Thyroid gland (tissue), 4 donors: ENCODE measurements at regions not wholly inside any gene's neighbourhood (a gene's known extent, or its start where the extent isn't known, plus 50 kb on each side); places are given as distances from the start of the nearest gene placed in this dataset.

ENCODE experiments used
- DNase-seq, 2 donors: peaks; one replicate each; pipeline ENCODE4 v3.0.0-alpha.2; 2019
- H3K27ac ChIP-seq, 3 donors: fragments of 200-600 bp; sonication (generic); 1 replicate in 2 of 3; 2 replicates in 1 of 3; pipeline ENCODE4 v1.5.1; 2016 to 2019; ENCODE audit warnings: mild to moderate bottlenecking in 1 of 3, moderate library complexity in 1 of 3
- H3K27me3 ChIP-seq: fragments of 200-600 bp; sonication (generic); one replicate; pipeline ENCODE4 v1.5.1; 2019
- H3K36me3 ChIP-seq, 2 donors: fragments of 200-600 bp; sonication (generic); one replicate each; pipeline ENCODE4 v1.5.1; 2016 to 2019
- H3K4me1 ChIP-seq, 2 donors: fragments of 200-600 bp; sonication (generic); one replicate each; pipeline ENCODE4 v1.5.1; 2017 to 2019
- H3K4me3 ChIP-seq, 3 donors: fragments of 200-600 bp; sonication (generic); replicated peaks in 1 of 3; 1 replicate in 2 of 3; 2 replicates in 1 of 3; pipeline ENCODE4 v1.5.1; 2016; ENCODE audit warnings: mild to moderate bottlenecking in 1 of 3
- H3K9me3 ChIP-seq: fragments of 200-600 bp; sonication (generic); one replicate; pipeline ENCODE4 v1.5.1; 2017
- POLR2A ChIP-seq, 2 donors: fragments of 450-650 bp; IDR thresholded peaks; one replicate each; pipeline ENCODE4 v1.6.1; 2017; ENCODE audit warnings: antibody characterized with exemption in 2 of 2, mild to moderate bottlenecking in 2 of 2, moderate library complexity in 1 of 2
- WGBS, 2 donors: methylation state at CpG; one replicate each; pipeline ENCODE4 v1.1.5; 2017; 5-methylcytosine and 5-hydroxymethylcytosine counted together
- intact Hi-C: fragments of 100-400 bp; cut with DNase I; formaldehyde crosslinking; loops from one replicate; pipeline ENCODE4 v1.15.1; 2023
- TF ChIP-seq, protein P1 (sequence below), 6 experiments: fragments of 200-600 bp in 3 of 6; fragments of 450-650 bp in 3 of 6; sonication (generic) in 3 of 6; IDR thresholded peaks; one replicate each; pipeline ENCODE4 v1.5.1; 2016 to 2019; ENCODE audit warnings: antibody characterized with exemption in 6 of 6, mild to moderate bottlenecking in 2 of 6, inconsistent platforms in 1 of 6, moderate library complexity in 1 of 6

DNA sequence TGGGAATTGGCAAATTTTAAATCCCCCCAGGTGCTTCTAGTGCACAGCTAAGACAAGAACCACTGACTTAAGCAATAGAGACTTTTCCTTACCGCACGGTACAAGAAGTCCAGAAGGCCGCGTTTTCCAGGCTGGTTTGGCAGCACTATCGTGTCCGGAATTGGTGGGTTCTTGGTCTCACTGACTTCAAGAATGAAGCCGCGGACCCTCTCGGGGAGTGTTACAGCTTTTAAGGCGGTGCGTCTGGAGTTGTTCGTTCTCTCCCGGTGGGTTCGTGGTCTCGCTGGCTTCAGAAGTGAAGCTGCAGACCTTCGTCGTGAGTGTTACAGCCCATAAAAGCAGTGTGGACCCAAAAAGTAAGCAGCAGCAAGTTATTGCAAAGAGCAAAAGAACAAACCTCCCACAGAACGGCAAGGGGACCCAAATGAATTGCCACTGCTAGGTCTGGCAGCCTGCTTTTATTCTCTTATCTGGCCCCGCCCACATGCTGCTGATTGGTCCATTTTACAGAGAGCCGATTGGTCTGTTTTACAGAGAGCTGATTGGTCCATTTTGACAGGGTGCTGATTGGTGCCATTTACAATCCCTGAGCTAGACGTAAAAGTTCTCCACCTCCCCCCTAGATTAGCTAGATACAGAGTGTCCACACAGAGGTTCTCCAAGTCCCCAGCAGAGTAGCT, 264.5 kb downstream of the PREX1 start:
- Histone ChIP-seq H3K27me3 (no peaks in the 10 kb centered on the region), H3K4me3 (no peak overlapping the region), H3K4me1 (no peaks in the 10 kb centered on the region), H3K27ac (no peak overlapping the region), H3K9me3 (no peaks in the 10 kb centered on the region), H3K36me3 (no peaks in the 10 kb centered on the region)
- DNase-seq = no peak
- TF ChIP-seq, protein P1, sequence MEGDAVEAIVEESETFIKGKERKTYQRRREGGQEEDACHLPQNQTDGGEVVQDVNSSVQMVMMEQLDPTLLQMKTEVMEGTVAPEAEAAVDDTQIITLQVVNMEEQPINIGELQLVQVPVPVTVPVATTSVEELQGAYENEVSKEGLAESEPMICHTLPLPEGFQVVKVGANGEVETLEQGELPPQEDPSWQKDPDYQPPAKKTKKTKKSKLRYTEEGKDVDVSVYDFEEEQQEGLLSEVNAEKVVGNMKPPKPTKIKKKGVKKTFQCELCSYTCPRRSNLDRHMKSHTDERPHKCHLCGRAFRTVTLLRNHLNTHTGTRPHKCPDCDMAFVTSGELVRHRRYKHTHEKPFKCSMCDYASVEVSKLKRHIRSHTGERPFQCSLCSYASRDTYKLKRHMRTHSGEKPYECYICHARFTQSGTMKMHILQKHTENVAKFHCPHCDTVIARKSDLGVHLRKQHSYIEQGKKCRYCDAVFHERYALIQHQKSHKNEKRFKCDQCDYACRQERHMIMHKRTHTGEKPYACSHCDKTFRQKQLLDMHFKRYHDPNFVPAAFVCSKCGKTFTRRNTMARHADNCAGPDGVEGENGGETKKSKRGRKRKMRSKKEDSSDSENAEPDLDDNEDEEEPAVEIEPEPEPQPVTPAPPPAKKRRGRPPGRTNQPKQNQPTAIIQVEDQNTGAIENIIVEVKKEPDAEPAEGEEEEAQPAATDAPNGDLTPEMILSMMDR (IDR thresholded peaks at IDR 0.05) = no peak
- TF ChIP-seq POLR2A (IDR thresholded peaks at IDR 0.05) = no peak
- intact Hi-C loops = no loop called here
- WGBS, 2 donors = 92 to 93% methylated on average over 21 of the region's 21 CpGs

DNA sequence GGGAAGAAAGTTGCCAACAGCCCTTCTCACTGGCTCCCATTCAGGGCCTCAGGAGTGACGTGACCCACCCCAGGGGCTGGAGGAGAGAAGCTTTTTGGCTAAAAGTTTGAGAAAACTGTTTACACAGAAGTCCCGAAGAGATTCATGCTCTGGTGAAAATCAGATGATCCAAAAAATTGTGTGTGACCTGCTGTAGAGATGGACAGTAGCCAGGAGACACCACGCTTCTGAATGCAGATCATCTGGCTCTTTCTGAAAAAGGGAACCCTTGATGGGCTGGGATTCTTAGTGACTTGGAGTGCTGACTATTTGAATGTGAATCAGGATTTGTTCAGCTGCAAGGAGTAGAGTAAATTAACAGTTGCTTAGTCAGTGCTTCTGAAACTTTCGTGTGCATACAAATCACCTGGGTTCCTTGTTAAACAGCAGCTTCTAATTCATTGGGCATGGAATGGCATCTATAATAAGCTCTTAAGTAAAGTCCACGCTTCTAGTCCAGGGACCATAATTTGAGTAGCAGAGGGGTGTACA, 265.1 kb downstream of the PREX1 start:
- TF ChIP-seq, protein P1 (IDR thresholded peaks at IDR 0.05) = no peak
- TF ChIP-seq POLR2A (IDR thresholded peaks at IDR 0.05) = no peak
- 57 to 80% methylated on average over 5 of the region's 5 CpGs for WGBS, 2 donors

DNA sequence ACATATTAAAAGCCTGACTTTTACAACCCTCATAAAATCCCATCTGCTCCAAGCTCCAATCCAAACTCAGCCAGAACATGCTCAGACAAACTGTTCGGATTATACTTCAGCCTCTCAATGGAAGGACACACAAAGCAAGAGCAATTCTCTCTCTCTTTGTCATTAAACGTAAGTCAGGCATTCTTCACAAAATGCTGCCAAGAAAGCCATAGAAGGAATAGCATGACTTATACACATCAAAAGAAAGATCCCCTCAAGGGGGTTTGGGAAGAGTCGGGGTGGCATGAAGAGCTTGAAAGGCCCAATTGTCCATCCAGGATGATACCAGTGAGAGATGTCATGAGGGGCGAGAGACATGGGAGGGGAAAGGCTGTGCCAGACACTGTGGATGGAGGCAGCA, 268.9 kb downstream of the PREX1 start:
- no peak for TF ChIP-seq POLR2A (IDR thresholded peaks at IDR 0.05)
- TF ChIP-seq, protein P1 (IDR thresholded peaks at IDR 0.05) = no peak
- H3K9me3 ChIP-seq = no peaks in the 10 kb centered on the region
- no peak overlapping the region for H3K27ac ChIP-seq
- H3K36me3 ChIP-seq = no peaks in the 10 kb centered on the region
- intact Hi-C loops = no loop called here
- WGBS, 2 donors = 84 to 89% methylated on average over 4 of the region's 4 CpGs
- no peaks in the 10 kb centered on the region for H3K4me1 ChIP-seq
- no peaks in the 10 kb centered on the region for H3K27me3 ChIP-seq
- H3K4me3 ChIP-seq = no peak overlapping the region
- DNase-seq = no peak

More for the DNA sequence above, 265.1 kb downstream of the PREX1 start:
- no peak for DNase-seq
- Histone ChIP-seq H3K4me3 (no peak overlapping the region), H3K36me3 (no peaks in the 10 kb centered on the region), H3K27me3 (no peaks in the 10 kb centered on the region), H3K9me3 (no peaks in the 10 kb centered on the region), H3K4me1 (no peaks in the 10 kb centered on the region), H3K27ac (no peak overlapping the region)
- intact Hi-C loops = no loop called here

DNA sequence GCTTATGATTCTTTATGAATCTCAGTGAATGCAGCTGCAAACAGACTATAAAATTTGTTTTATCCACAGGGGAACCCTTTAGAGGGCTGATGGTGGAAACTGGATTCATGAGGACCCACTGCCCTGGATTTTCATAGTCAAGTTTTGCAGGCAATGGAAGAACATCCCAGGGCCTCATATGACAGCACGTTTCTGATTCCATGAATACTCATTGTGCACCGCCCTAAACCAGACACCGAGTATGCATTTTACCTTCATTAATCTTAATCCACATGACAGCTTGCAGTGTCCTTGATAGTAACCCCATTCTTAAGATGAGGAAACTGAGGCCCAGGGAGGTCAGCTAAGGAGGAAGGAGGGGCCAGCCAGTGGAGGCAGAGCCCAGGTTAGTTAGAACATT, 270.4 kb downstream of the PREX1 start:
- intact Hi-C loops = no loop called here
- Histone ChIP-seq H3K36me3 (no peaks in the 10 kb centered on the region), H3K27me3 (no peaks in the 10 kb centered on the region), H3K9me3 (no peaks in the 10 kb centered on the region), H3K27ac (no peak overlapping the region), H3K4me3 (no peak overlapping the region), H3K4me1 (no peaks in the 10 kb centered on the region)
- TF ChIP-seq, protein P1 (IDR thresholded peaks at IDR 0.05) = no peak
- no peak for TF ChIP-seq POLR2A (IDR thresholded peaks at IDR 0.05)
- DNase-seq = no peak
- WGBS, 2 donors = 82 to 96% methylated on average over 3 of the region's 3 CpGs

DNA sequence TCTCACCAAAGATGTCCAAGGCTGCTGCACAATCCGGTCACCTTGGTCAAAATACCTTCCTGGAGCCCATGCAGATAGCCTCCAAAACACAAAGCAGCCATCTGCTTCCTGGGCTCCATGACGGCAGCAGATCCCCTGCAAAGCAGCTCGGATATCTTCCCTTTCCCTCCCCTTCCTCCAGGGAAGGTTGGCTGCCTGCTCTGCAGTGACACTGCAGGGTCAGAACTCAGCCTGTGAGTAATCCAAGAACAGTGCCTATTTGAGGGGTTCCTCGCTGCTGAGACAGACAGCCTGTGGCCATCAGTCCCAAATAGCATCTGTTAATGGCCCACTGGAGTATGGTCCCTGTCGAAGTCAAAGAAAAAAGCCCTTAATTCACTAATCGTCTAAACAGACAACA, 270.8 kb downstream of the PREX1 start:
- TF ChIP-seq, protein P1 (IDR thresholded peaks at IDR 0.05) = no peak
- no peak for TF ChIP-seq POLR2A (IDR thresholded peaks at IDR 0.05)
- 48 to 66% methylated on average over 6 of the region's 6 CpGs for WGBS, 2 donors
- H3K27me3 ChIP-seq = no peaks in the 10 kb centered on the region
- H3K9me3 ChIP-seq = no peaks in the 10 kb centered on the region
- no peak overlapping the region for H3K27ac ChIP-seq
- intact Hi-C loops = no loop called here
- H3K4me3 ChIP-seq = no peak overlapping the region
- H3K36me3 ChIP-seq = no peaks in the 10 kb centered on the region
- DNase-seq = no peak
- no peaks in the 10 kb centered on the region for H3K4me1 ChIP-seq
